ENCODE measurements at regions not wholly inside any gene's neighbourhood (a gene's known extent, or its start where the extent isn't known, plus 50 kb on each side); places are given as distances from the start of the nearest gene placed in this dataset.

- TF ChIP-seq, protein P1, sequence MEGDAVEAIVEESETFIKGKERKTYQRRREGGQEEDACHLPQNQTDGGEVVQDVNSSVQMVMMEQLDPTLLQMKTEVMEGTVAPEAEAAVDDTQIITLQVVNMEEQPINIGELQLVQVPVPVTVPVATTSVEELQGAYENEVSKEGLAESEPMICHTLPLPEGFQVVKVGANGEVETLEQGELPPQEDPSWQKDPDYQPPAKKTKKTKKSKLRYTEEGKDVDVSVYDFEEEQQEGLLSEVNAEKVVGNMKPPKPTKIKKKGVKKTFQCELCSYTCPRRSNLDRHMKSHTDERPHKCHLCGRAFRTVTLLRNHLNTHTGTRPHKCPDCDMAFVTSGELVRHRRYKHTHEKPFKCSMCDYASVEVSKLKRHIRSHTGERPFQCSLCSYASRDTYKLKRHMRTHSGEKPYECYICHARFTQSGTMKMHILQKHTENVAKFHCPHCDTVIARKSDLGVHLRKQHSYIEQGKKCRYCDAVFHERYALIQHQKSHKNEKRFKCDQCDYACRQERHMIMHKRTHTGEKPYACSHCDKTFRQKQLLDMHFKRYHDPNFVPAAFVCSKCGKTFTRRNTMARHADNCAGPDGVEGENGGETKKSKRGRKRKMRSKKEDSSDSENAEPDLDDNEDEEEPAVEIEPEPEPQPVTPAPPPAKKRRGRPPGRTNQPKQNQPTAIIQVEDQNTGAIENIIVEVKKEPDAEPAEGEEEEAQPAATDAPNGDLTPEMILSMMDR (IDR thresholded peaks at IDR 0.05; ENCODE audit: insufficient read depth, low read depth, low read length) = no peak
- no peak for TF ChIP-seq EZH2 (IDR thresholded peaks at IDR 0.05; ENCODE audit: insufficient read depth, low read length)
These were observed 249.7 kb upstream of the NREP start for GRCh38 chr5:112006721-112007120.

Measured in astrocyte (in vitro differentiated cells and primary cell).